H9 (cell line): ENCODE measurements at regions not wholly inside any gene's neighbourhood (a gene's known extent, or its start where the extent isn't known, plus 50 kb on each side); places are given as distances from the start of the nearest gene placed in this dataset.

Experiments used
- DNase-seq: peaks from one replicate; pipeline ENCODE4 v3.0.0-alpha.2; 2017
- H2AFZ ChIP-seq: one replicate; pipeline ENCODE4 v1.6.1; 2013; ENCODE audit warnings: mild to moderate bottlenecking, low read length, control low read depth, moderate library complexity
- H2AK5ac ChIP-seq: 2 replicates; pipeline ENCODE4 v1.6.1; 2013; ENCODE audit warnings: low read length, control low read depth, mixed read lengths; ENCODE audit not compliant: insufficient read length
- H2BK120ac ChIP-seq: one replicate; pipeline ENCODE4 v1.6.1; 2013; ENCODE audit warnings: low read depth, mild to moderate bottlenecking, low read length, control low read depth, inconsistent platforms; ENCODE audit not compliant: poor library complexity, severe bottlenecking
- H2BK12ac ChIP-seq: 2 replicates; pipeline ENCODE4 v1.6.1; 2013; ENCODE audit warnings: low read length, control low read depth, mixed read lengths, low read depth; ENCODE audit not compliant: insufficient read length
- H2BK15ac ChIP-seq: 2 replicates; pipeline ENCODE4 v1.6.1; 2013; ENCODE audit warnings: low read depth, low read length, control low read depth
- H2BK20ac ChIP-seq: one replicate; pipeline ENCODE4 v1.6.1; 2013; ENCODE audit warnings: low read depth, mild to moderate bottlenecking, low read length, control low read depth, inconsistent platforms; ENCODE audit not compliant: poor library complexity, severe bottlenecking
- H2BK5ac ChIP-seq: 2 replicates; pipeline ENCODE4 v1.6.1; 2013; ENCODE audit warnings: low read length, control low read depth, mixed read lengths; ENCODE audit not compliant: insufficient read length
- H3K14ac ChIP-seq: 2 replicates; pipeline ENCODE4 v1.6.1; 2013; ENCODE audit warnings: low read length, control low read depth; ENCODE audit not compliant: insufficient read depth
- H3K18ac ChIP-seq: 2 replicates; pipeline ENCODE4 v1.6.1; 2013; ENCODE audit warnings: low read depth, mild to moderate bottlenecking, mixed read lengths, low read length, control low read depth; ENCODE audit not compliant: insufficient read length
- H3K23ac ChIP-seq: 2 replicates; pipeline ENCODE4 v1.6.1; 2013; ENCODE audit warnings: low read length, control low read depth, mixed read lengths, low read depth; ENCODE audit not compliant: insufficient read length
- H3K23me2 ChIP-seq: 2 replicates; pipeline ENCODE4 v1.6.1; 2013; ENCODE audit warnings: low read depth, mild to moderate bottlenecking, mixed read lengths, low read length, control low read depth; ENCODE audit not compliant: insufficient read length, poor library complexity, severe bottlenecking
- H3K27ac ChIP-seq: 2 replicates; pipeline ENCODE4 v1.5.1; 2013; ENCODE audit warnings: low read length, control low read depth, mixed read lengths, low read depth; ENCODE audit not compliant: insufficient read length
- H3K27me3 ChIP-seq: 2 replicates; pipeline ENCODE4 v1.6.1; 2013; ENCODE audit warnings: low read length, control low read depth, inconsistent platforms; ENCODE audit not compliant: insufficient read depth
- H3K4ac ChIP-seq: 2 replicates; pipeline ENCODE4 v1.6.1; 2013; ENCODE audit warnings: low read depth, mild to moderate bottlenecking, control low read depth, inconsistent platforms, low read length, moderate library complexity
- H3K4me1 ChIP-seq: 2 replicates; pipeline ENCODE4 v1.6.1; 2013; ENCODE audit warnings: low read length, control low read depth, inconsistent platforms; ENCODE audit not compliant: insufficient read depth
- H3K4me2 ChIP-seq: 2 replicates; pipeline ENCODE4 v1.6.1; 2013; ENCODE audit warnings: low read length, control low read depth, mixed read lengths; ENCODE audit not compliant: insufficient read length, insufficient read depth
- H3K56ac ChIP-seq: 2 replicates; pipeline ENCODE4 v1.6.1; 2013; ENCODE audit warnings: low read depth, mild to moderate bottlenecking, mixed read lengths, low read length, control low read depth; ENCODE audit not compliant: insufficient read length
- H3K79me1 ChIP-seq: 2 replicates; pipeline ENCODE4 v1.6.1; 2013; ENCODE audit warnings: low read depth, mild to moderate bottlenecking, moderate library complexity, low read length, control low read depth, inconsistent platforms; ENCODE audit not compliant: insufficient read depth, poor library complexity, severe bottlenecking
- H3K79me2 ChIP-seq: 2 replicates; pipeline ENCODE4 v1.6.1; 2013; ENCODE audit warnings: low read length, control low read depth, inconsistent platforms; ENCODE audit not compliant: insufficient read depth
- H3K9ac ChIP-seq: 2 replicates; pipeline ENCODE4 v1.6.1; 2013; ENCODE audit warnings: low read length, control low read depth, mixed read lengths; ENCODE audit not compliant: insufficient read length; ENCODE audit errors: extremely low read depth
- H3K9me3 ChIP-seq: one replicate; pipeline ENCODE4 v1.6.1; 2013; ENCODE audit warnings: low read depth, low read length, inconsistent platforms; ENCODE audit not compliant: control insufficient read depth
- H3T11ph ChIP-seq: one replicate; pipeline ENCODE4 v1.6.1; 2013; ENCODE audit warnings: mild to moderate bottlenecking, low read length, control low read depth, inconsistent platforms
- H4K20me1 ChIP-seq: one replicate; pipeline ENCODE4 v1.6.1; 2013; ENCODE audit not compliant: control insufficient read depth, insufficient read length, insufficient read depth
- H4K5ac ChIP-seq: 2 replicates; pipeline ENCODE4 v1.6.1; 2013; ENCODE audit warnings: low read depth, mild to moderate bottlenecking, mixed read lengths, low read length, control low read depth; ENCODE audit not compliant: insufficient read length
- H4K8ac ChIP-seq: replicated peaks from 2 replicates; pipeline ENCODE4 v1.6.1; 2013; ENCODE audit warnings: low read length, control low read depth, mixed read lengths, low read depth; ENCODE audit not compliant: insufficient read length
- H4K91ac ChIP-seq: 2 replicates; pipeline ENCODE4 v1.6.1; 2013; ENCODE audit warnings: low read depth, mild to moderate bottlenecking, moderate library complexity, mixed read lengths, low read length, control low read depth; ENCODE audit not compliant: insufficient read length
- H3K27ac Mint-ChIP-seq, 3 experiments: 2 replicates in 2 of 3; 3 replicates in 1 of 3; pipeline ENCODE4 v1.8.0; 2020 to 2021; ENCODE audit warnings: mixed read lengths in 3 of 3, mild to moderate bottlenecking in 1 of 3, moderate library complexity in 1 of 3
- H3K27me3 Mint-ChIP-seq: 2 replicates; pipeline ENCODE4 v1.8.0; 2021; ENCODE audit warnings: low read depth, mild to moderate bottlenecking, moderate library complexity, mixed read lengths
- H3K36me3 Mint-ChIP-seq, 3 experiments: 2 replicates in 2 of 3; 3 replicates in 1 of 3; pipeline ENCODE4 v1.8.0; 2020 to 2021; ENCODE audit warnings: low read depth in 3 of 3, mixed read lengths in 3 of 3; ENCODE audit not compliant: insufficient read depth in 1 of 3
- H3K4me1 Mint-ChIP-seq, 2 experiments: 2 replicates each; pipeline ENCODE4 v1.8.0; 2020; ENCODE audit warnings: mixed read lengths in 2 of 2
- H3K4me3 Mint-ChIP-seq, 2 experiments: 2 replicates in 1 of 2; 3 replicates in 1 of 2; pipeline ENCODE4 v1.8.0; 2020 to 2021; ENCODE audit warnings: mild to moderate bottlenecking in 2 of 2, mixed read lengths in 2 of 2, moderate library complexity in 1 of 2
- H3K9me3 Mint-ChIP-seq, 2 experiments: 2 replicates in 1 of 2; 3 replicates in 1 of 2; pipeline ENCODE4 v1.8.0; 2020; ENCODE audit warnings: mild to moderate bottlenecking in 2 of 2, mixed read lengths in 2 of 2, moderate library complexity in 1 of 2
- WGBS: extraction: QIAGEN DNeasy Blood & Tissue Kit; methylation state at CpG from one replicate; pipeline ENCODE4 v1.1.7; 2013; ENCODE audit warnings: missing lambda C conversion rate, low lambda C conversion rate, mixed read lengths; ENCODE audit not compliant: insufficient read length; ENCODE audit errors: extremely low coverage; 5-methylcytosine and 5-hydroxymethylcytosine counted together
- TF ChIP-seq, protein P1 (sequence below): fragments of 200-600 bp; sonication (generic); conservative IDR thresholded peaks from 3 replicates; pipeline ENCODE4 v1.8.0; 2021; ENCODE audit warnings: antibody characterized with exemption, mild to moderate bottlenecking

DNA sequence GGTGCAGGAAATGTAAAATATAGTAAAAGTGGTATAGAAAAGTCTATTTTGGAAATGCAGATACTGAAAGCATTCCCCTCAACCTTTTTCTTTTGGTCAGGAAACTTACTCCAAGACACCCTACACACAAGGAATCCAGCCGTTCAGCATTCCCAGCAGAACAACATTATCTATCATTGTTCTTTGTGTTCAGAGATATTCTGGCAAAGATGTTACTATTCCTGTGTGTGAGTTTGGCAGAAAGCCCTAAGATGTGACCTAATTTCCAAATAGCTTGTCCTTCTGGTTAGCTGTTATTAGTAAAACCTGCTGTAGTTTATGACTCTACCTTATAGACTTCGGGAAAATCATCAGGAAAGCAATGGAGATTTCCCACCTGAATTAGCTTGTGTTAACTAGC lies 78.1 kb upstream of the PELI1 start:
- no peak overlapping the region for H4K91ac ChIP-seq
- no peaks in the 10 kb centered on the region for H3K79me2 ChIP-seq
- H3K23me2 ChIP-seq, result no peaks in the 10 kb centered on the region
- H2AK5ac ChIP-seq, result no peak overlapping the region
- H3K27ac ChIP-seq, result no peak overlapping the region
- no peak overlapping the region for H3K56ac ChIP-seq
- no peaks in the 10 kb centered on the region for H3K79me1 ChIP-seq
- H3K4ac ChIP-seq, result no peak overlapping the region
- no peaks in the 10 kb centered on the region for H4K20me1 ChIP-seq
- H2BK5ac ChIP-seq, result no peak overlapping the region
- Mint-ChIP-seq H3K36me3 (peaks cover 0 to 2% (median 0%) of the 10 kb centered on the region in 3 experiments; a peak in 1 of 7 replicates), H3K9me3 (no peaks in the 10 kb centered on the region), H3K4me3 (no peak overlapping the region), H3K27me3 (peaks cover 1% of the 10 kb centered on the region; the same call in 1 of the 2 replicates), H3K4me1 (peaks cover 32 to 50% of the 10 kb centered on the region in 2 experiments), H3K27ac (no peak overlapping the region)
- H4K8ac ChIP-seq, result no peak overlapping the region
- H2BK12ac ChIP-seq, result no peak overlapping the region
- no peak overlapping the region for H2BK120ac ChIP-seq
- no peak overlapping the region for H2BK20ac ChIP-seq
- peaks cover 13% of the 10 kb centered on the region; the same call in 1 of the 2 replicates for H3K4me1 ChIP-seq
- H3K27me3 ChIP-seq, result no peaks in the 10 kb centered on the region
- H2BK15ac ChIP-seq, result no peak overlapping the region
- WGBS, result no CpG with 5 or more reads among the region's 2 CpGs
- no peak overlapping the region for H3T11ph ChIP-seq
- H2AFZ ChIP-seq, result no peak overlapping the region
- no peak for DNase-seq
- no peaks in the 10 kb centered on the region for H3K9me3 ChIP-seq
- H3K23ac ChIP-seq, result no peak overlapping the region
- H3K18ac ChIP-seq, result no peak overlapping the region
- H3K14ac ChIP-seq, result no peak overlapping the region
- no peak overlapping the region for H4K5ac ChIP-seq
- TF ChIP-seq, protein P1, sequence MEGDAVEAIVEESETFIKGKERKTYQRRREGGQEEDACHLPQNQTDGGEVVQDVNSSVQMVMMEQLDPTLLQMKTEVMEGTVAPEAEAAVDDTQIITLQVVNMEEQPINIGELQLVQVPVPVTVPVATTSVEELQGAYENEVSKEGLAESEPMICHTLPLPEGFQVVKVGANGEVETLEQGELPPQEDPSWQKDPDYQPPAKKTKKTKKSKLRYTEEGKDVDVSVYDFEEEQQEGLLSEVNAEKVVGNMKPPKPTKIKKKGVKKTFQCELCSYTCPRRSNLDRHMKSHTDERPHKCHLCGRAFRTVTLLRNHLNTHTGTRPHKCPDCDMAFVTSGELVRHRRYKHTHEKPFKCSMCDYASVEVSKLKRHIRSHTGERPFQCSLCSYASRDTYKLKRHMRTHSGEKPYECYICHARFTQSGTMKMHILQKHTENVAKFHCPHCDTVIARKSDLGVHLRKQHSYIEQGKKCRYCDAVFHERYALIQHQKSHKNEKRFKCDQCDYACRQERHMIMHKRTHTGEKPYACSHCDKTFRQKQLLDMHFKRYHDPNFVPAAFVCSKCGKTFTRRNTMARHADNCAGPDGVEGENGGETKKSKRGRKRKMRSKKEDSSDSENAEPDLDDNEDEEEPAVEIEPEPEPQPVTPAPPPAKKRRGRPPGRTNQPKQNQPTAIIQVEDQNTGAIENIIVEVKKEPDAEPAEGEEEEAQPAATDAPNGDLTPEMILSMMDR, result no peak
- no peak overlapping the region for H3K9ac ChIP-seq
- no peak overlapping the region for H3K4me2 ChIP-seq
